WTC11 (cell line): ENCODE measurements at regions not wholly inside any gene's neighbourhood (a gene's known extent, or its start where the extent isn't known, plus 50 kb on each side); places are given as distances from the start of the nearest gene placed in this dataset.

Experiments used
- ATAC-seq: fragments of 200-7000 bp; cut with Tn5 transposase; 2 replicates; pipeline ENCODE4 v1.10.0; 2021; ENCODE audit warnings: mild to moderate bottlenecking, moderate library complexity
- CTCF ChIA-PET: fragments of 300-600 bp; sonication (Branson Sonifier 250); formaldehyde crosslinking; loops from one replicate; lab custom pipeline; 2021; ENCODE audit warnings: antibody characterized with exemption; lab: Charles Lee
- POLR2A ChIA-PET: fragments of 350-600 bp; sonication (Branson Sonifier 250); formaldehyde crosslinking; loops from one replicate; lab custom pipeline; 2021; ENCODE audit warnings: antibody characterized with exemption; lab: Charles Lee
- DNase-seq: peaks from one replicate; pipeline ENCODE4 v3.0.0; 2021; ENCODE audit warnings: low spot score
- H3K27ac Mint-ChIP-seq: 2 replicates; pipeline ENCODE4 v1.8.0; 2021; ENCODE audit warnings: mixed read lengths
- H3K27me3 Mint-ChIP-seq: 2 replicates; pipeline ENCODE4 v1.8.0; 2021; ENCODE audit warnings: low read depth, mild to moderate bottlenecking, moderate library complexity, mixed read lengths
- H3K36me3 Mint-ChIP-seq: 2 replicates; pipeline ENCODE4 v1.8.0; 2021; ENCODE audit warnings: mixed read lengths
- H3K4me1 Mint-ChIP-seq: 2 replicates; pipeline ENCODE4 v1.8.0; 2022; ENCODE audit warnings: mixed read lengths
- H3K4me3 Mint-ChIP-seq: 2 replicates; pipeline ENCODE4 v1.8.0; 2021; ENCODE audit warnings: mild to moderate bottlenecking, moderate library complexity, mixed read lengths
- H3K9me3 Mint-ChIP-seq: 2 replicates; pipeline ENCODE4 v1.8.0; 2021; ENCODE audit warnings: mixed read lengths
- CREB1 ChIP-seq: sonication (generic); formaldehyde crosslinking; IDR thresholded peaks from 2 replicates; pipeline ENCODE4 v1.8.0; 2023; ENCODE audit warnings: mild to moderate bottlenecking, missing genetic modification reagents
- EMX1 ChIP-seq: fragments of 250-450 bp; sonication (Bioruptor Pico); IDR thresholded peaks from 2 replicates; pipeline ENCODE4 v1.8.0; 2021; ENCODE audit warnings: mild to moderate bottlenecking
- FOXJ3 ChIP-seq: sonication (generic); formaldehyde crosslinking; IDR thresholded peaks from 2 replicates; pipeline ENCODE4 v1.9.0; 2021; ENCODE audit warnings: missing genetic modification reagents, mild to moderate bottlenecking, borderline replicate concordance
- JUN ChIP-seq: sonication (generic); formaldehyde crosslinking; IDR thresholded peaks from 2 replicates; pipeline ENCODE4 v1.8.0; 2023; ENCODE audit warnings: mild to moderate bottlenecking, missing genetic modification reagents
- MXD4 ChIP-seq: fragments of 250-450 bp; sonication (Bioruptor Pico); IDR thresholded peaks from 2 replicates; pipeline ENCODE4 v1.8.0; 2021; ENCODE audit warnings: mild to moderate bottlenecking, moderate library complexity, borderline replicate concordance
- NFYB ChIP-seq: sonication (generic); formaldehyde crosslinking; conservative IDR thresholded peaks from 2 replicates; pipeline ENCODE4 v1.8.0; 2022; ENCODE audit warnings: low read depth, missing genetic modification reagents
- NR3C1 ChIP-seq: sonication (generic); formaldehyde crosslinking; conservative IDR thresholded peaks from 2 replicates; pipeline ENCODE4 v1.8.1; 2023; ENCODE audit warnings: low read depth, mild to moderate bottlenecking, missing genetic modification reagents
- SP1 ChIP-seq: sonication (generic); formaldehyde crosslinking; conservative IDR thresholded peaks from 2 replicates; pipeline ENCODE4 v1.8.1; 2022; ENCODE audit warnings: missing genetic modification reagents
- ZBTB21 ChIP-seq: sonication (generic); formaldehyde crosslinking; IDR thresholded peaks from 2 replicates; pipeline ENCODE4 v1.8.1; 2023; ENCODE audit warnings: mild to moderate bottlenecking, missing genetic modification reagents, borderline replicate concordance
- TF ChIP-seq, protein P1 (sequence below): sonication (generic); formaldehyde crosslinking; IDR thresholded peaks from 2 replicates; pipeline ENCODE4 v1.8.1; 2023; ENCODE audit warnings: mild to moderate bottlenecking, missing genetic modification reagents, moderate library complexity
- TF ChIP-seq, protein P2 (sequence below): fragments of 250-450 bp; sonication (Bioruptor Pico); IDR thresholded peaks from 2 replicates; pipeline ENCODE4 v1.9.0; 2021; ENCODE audit warnings: mild to moderate bottlenecking, borderline replicate concordance
- TF ChIP-seq, protein P3 (sequence below): sonication (generic); formaldehyde crosslinking; IDR thresholded peaks from 2 replicates; pipeline ENCODE4 v1.8.1; 2023; ENCODE audit warnings: mild to moderate bottlenecking, missing genetic modification reagents
- TF ChIP-seq, protein P4 (sequence below): sonication (generic); formaldehyde crosslinking; IDR thresholded peaks from 2 replicates; pipeline ENCODE4 v1.8.0; 2022; ENCODE audit warnings: mild to moderate bottlenecking, missing genetic modification reagents
- TF ChIP-seq, protein P5 (sequence below): fragments of 250-450 bp; sonication (Bioruptor Pico); IDR thresholded peaks from 2 replicates; pipeline ENCODE4 v1.9.0; 2021; ENCODE audit warnings: mild to moderate bottlenecking
- TF ChIP-seq, protein P6 (sequence below): sonication (generic); formaldehyde crosslinking; IDR thresholded peaks from 2 replicates; pipeline ENCODE4 v1.8.0; 2022; ENCODE audit warnings: mild to moderate bottlenecking, missing genetic modification reagents
- TF ChIP-seq, protein P7 (sequence below): sonication (generic); formaldehyde crosslinking; IDR thresholded peaks from 2 replicates; pipeline ENCODE4 v1.8.0; 2022; ENCODE audit warnings: mild to moderate bottlenecking, missing genetic modification reagents

DNA sequence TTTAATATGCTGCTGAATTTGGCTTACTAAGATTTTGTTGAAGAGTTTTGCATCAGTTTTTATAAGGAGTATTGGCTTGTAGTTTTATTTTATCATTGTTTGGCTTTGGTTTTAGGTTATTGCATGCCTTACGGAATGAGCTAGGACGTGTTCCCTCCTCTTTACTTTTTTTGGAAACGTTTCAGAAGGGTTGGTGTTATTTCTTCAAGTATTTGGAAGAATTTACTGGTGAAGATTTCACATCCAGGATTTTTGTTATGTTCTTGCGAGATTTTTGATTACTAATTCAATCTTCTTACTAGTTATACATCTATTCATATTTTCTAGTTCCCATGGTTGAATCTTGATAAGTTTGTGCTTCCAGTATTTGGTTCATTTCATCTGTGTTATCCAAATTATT is 823.2 kb downstream of the SLC6A15 start:
- Mint-ChIP-seq H3K4me3 (no peak overlapping the region), H3K27ac (no peak overlapping the region), H3K36me3 (no peaks in the 10 kb centered on the region), H3K27me3 (no peaks in the 10 kb centered on the region), H3K9me3 (no peaks in the 10 kb centered on the region), H3K4me1 (no peaks in the 10 kb centered on the region)
- ATAC-seq, result no peak
- TF ChIP-seq, protein P1, sequence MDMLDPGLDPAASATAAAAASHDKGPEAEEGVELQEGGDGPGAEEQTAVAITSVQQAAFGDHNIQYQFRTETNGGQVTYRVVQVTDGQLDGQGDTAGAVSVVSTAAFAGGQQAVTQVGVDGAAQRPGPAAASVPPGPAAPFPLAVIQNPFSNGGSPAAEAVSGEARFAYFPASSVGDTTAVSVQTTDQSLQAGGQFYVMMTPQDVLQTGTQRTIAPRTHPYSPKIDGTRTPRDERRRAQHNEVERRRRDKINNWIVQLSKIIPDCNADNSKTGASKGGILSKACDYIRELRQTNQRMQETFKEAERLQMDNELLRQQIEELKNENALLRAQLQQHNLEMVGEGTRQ (CRISPR knock-in tag), result no peak
- TF ChIP-seq, protein P2, sequence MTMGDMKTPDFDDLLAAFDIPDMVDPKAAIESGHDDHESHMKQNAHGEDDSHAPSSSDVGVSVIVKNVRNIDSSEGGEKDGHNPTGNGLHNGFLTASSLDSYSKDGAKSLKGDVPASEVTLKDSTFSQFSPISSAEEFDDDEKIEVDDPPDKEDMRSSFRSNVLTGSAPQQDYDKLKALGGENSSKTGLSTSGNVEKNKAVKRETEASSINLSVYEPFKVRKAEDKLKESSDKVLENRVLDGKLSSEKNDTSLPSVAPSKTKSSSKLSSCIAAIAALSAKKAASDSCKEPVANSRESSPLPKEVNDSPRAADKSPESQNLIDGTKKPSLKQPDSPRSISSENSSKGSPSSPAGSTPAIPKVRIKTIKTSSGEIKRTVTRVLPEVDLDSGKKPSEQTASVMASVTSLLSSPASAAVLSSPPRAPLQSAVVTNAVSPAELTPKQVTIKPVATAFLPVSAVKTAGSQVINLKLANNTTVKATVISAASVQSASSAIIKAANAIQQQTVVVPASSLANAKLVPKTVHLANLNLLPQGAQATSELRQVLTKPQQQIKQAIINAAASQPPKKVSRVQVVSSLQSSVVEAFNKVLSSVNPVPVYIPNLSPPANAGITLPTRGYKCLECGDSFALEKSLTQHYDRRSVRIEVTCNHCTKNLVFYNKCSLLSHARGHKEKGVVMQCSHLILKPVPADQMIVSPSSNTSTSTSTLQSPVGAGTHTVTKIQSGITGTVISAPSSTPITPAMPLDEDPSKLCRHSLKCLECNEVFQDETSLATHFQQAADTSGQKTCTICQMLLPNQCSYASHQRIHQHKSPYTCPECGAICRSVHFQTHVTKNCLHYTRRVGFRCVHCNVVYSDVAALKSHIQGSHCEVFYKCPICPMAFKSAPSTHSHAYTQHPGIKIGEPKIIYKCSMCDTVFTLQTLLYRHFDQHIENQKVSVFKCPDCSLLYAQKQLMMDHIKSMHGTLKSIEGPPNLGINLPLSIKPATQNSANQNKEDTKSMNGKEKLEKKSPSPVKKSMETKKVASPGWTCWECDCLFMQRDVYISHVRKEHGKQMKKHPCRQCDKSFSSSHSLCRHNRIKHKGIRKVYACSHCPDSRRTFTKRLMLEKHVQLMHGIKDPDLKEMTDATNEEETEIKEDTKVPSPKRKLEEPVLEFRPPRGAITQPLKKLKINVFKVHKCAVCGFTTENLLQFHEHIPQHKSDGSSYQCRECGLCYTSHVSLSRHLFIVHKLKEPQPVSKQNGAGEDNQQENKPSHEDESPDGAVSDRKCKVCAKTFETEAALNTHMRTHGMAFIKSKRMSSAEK (CRISPR knock-in tag), result no peak
- TF ChIP-seq, protein P3, sequence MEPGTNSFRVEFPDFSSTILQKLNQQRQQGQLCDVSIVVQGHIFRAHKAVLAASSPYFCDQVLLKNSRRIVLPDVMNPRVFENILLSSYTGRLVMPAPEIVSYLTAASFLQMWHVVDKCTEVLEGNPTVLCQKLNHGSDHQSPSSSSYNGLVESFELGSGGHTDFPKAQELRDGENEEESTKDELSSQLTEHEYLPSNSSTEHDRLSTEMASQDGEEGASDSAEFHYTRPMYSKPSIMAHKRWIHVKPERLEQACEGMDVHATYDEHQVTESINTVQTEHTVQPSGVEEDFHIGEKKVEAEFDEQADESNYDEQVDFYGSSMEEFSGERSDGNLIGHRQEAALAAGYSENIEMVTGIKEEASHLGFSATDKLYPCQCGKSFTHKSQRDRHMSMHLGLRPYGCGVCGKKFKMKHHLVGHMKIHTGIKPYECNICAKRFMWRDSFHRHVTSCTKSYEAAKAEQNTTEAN, result no peak
- no peak for TF ChIP-seq FOXJ3 (CRISPR knock-in tag)
- TF ChIP-seq, protein P4, sequence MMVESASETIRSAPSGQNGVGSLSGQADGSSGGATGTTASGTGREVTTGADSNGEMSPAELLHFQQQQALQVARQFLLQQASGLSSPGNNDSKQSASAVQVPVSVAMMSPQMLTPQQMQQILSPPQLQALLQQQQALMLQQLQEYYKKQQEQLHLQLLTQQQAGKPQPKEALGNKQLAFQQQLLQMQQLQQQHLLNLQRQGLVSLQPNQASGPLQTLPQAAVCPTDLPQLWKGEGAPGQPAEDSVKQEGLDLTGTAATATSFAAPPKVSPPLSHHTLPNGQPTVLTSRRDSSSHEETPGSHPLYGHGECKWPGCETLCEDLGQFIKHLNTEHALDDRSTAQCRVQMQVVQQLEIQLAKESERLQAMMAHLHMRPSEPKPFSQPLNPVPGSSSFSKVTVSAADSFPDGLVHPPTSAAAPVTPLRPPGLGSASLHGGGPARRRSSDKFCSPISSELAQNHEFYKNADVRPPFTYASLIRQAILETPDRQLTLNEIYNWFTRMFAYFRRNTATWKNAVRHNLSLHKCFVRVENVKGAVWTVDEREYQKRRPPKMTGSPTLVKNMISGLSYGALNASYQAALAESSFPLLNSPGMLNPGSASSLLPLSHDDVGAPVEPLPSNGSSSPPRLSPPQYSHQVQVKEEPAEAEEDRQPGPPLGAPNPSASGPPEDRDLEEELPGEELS, result no peak
- TF ChIP-seq, protein P5, sequence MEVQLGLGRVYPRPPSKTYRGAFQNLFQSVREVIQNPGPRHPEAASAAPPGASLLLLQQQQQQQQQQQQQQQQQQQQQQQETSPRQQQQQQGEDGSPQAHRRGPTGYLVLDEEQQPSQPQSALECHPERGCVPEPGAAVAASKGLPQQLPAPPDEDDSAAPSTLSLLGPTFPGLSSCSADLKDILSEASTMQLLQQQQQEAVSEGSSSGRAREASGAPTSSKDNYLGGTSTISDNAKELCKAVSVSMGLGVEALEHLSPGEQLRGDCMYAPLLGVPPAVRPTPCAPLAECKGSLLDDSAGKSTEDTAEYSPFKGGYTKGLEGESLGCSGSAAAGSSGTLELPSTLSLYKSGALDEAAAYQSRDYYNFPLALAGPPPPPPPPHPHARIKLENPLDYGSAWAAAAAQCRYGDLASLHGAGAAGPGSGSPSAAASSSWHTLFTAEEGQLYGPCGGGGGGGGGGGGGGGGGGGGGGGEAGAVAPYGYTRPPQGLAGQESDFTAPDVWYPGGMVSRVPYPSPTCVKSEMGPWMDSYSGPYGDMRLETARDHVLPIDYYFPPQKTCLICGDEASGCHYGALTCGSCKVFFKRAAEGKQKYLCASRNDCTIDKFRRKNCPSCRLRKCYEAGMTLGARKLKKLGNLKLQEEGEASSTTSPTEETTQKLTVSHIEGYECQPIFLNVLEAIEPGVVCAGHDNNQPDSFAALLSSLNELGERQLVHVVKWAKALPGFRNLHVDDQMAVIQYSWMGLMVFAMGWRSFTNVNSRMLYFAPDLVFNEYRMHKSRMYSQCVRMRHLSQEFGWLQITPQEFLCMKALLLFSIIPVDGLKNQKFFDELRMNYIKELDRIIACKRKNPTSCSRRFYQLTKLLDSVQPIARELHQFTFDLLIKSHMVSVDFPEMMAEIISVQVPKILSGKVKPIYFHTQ (CRISPR knock-in tag), result no peak
- no peak for TF ChIP-seq NFYB
- TF ChIP-seq CREB1, result no peak
- no peak for TF ChIP-seq EMX1 (CRISPR knock-in tag)
- TF ChIP-seq NR3C1 (CRISPR knock-in tag), result no peak
- no peak for TF ChIP-seq MXD4 (CRISPR knock-in tag)
- no peak for TF ChIP-seq SP1
- TF ChIP-seq, protein P6, sequence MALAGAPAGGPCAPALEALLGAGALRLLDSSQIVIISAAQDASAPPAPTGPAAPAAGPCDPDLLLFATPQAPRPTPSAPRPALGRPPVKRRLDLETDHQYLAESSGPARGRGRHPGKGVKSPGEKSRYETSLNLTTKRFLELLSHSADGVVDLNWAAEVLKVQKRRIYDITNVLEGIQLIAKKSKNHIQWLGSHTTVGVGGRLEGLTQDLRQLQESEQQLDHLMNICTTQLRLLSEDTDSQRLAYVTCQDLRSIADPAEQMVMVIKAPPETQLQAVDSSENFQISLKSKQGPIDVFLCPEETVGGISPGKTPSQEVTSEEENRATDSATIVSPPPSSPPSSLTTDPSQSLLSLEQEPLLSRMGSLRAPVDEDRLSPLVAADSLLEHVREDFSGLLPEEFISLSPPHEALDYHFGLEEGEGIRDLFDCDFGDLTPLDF, result no peak
- no peak for TF ChIP-seq ZBTB21
- TF ChIP-seq JUN, result no peak
- TF ChIP-seq, protein P7, sequence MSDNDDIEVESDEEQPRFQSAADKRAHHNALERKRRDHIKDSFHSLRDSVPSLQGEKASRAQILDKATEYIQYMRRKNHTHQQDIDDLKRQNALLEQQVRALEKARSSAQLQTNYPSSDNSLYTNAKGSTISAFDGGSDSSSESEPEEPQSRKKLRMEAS, result no peak
- POLR2A ChIA-PET, result no interaction called here
- DNase-seq, result no peak
- CTCF ChIA-PET, result no interaction called here
